ENCODE measurements at regions not wholly inside any gene's neighbourhood (a gene's known extent, or its start where the extent isn't known, plus 50 kb on each side); places are given as distances from the start of the nearest gene placed in this dataset.

DNA sequence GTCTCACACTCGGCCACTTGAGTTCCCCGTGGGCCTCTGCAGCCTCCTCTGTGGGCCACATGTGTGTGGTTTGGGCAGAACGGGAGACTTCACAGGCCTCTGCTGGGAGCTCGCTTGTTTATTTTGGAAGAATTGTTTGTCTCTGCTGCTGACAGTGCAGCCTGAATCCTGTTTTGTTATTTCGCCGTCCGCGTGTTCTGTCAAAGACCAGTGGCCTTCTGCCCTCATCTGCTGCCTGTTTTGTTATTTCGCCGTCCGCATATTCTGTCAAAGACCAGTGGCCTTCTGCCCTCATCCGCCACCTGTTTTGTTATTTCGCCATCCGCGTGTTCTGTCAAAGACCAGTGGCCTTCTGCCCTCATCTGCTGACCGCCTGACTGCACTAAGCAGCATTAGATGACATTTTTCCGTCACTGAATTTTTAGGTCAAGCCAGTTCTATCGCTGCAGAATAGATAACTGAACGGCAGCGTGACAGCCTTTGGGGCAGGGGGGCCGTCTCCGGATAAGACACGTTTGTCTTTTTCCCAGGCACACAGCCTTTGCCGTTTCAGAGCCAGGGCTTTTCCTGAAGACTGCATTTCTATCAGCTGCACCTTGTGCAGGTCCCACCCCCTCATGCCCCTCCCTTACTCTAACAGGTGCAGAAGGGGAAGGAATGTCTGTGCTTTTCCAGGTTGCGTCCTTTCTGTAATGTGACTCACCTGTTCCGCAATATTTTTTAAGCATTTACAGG lies 158.5 kb upstream of the AFDN start:
- DNase-seq (no peak), ATAC-seq (no peak)
- H3K27ac Mint-ChIP-seq, result no peak overlapping the region
- peaks cover 2% of the 10 kb centered on the region for H3K36me3 Mint-ChIP-seq (ENCODE audit: low read depth)
- no peak for TF ChIP-seq CTCF (IDR thresholded peaks at IDR 0.05)
- POLR2A ChIA-PET, result no interaction called here
- no peaks in the 10 kb centered on the region for H3K27me3 Mint-ChIP-seq
- H3K4me3 Mint-ChIP-seq, result no peak overlapping the region
- no peaks in the 10 kb centered on the region for H3K4me1 Mint-ChIP-seq (ENCODE audit: low read depth)
- intact Hi-C loops (cut with micrococcal nuclease), result no loop called here
- H3K9me3 Mint-ChIP-seq, result peaks cover 15% of the 10 kb centered on the region
- CTCF ChIA-PET, result no interaction called here

- Mint-ChIP-seq H3K4me3 (no peak overlapping the region), H3K27ac (no peak overlapping the region), H3K9me3 (peaks cover 15% of the 10 kb centered on the region), H3K36me3 (ENCODE audit: low read depth) (peaks cover 2% of the 10 kb centered on the region), H3K27me3 (no peaks in the 10 kb centered on the region), H3K4me1 (ENCODE audit: low read depth) (no peaks in the 10 kb centered on the region)
- ChIA-PET CTCF (no interaction called here), POLR2A (no interaction called here)
- DNase-seq (no peak), ATAC-seq (no peak)
- no peak for TF ChIP-seq CTCF (IDR thresholded peaks at IDR 0.05)
- intact Hi-C loops (cut with micrococcal nuclease), result no loop called here
Observed at GRCh38 chr6:167668754-167669552, 157.8 kb upstream of the AFDN start.

DNA sequence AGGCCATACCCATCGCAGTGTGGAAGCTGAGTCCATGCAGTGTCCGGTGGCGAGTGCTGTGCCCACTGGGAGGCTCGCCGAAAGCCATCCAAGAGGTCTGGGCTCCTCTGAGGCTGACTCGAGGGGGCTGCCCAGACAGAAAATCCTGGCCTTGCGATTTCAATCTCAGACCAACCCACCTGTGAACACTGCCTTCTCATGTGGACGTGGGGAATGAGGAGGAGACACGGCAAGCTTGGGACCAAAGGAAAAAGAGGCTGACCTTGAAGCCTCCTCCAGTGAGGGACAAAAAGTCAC lies 157.2 kb upstream of the AFDN start:
- ATAC-seq, result no peak
- H3K27me3 Mint-ChIP-seq, result no peaks in the 10 kb centered on the region
- CTCF ChIA-PET, result no interaction called here
- no peak overlapping the region for H3K27ac Mint-ChIP-seq
- H3K4me1 Mint-ChIP-seq (ENCODE audit: low read depth), result no peaks in the 10 kb centered on the region
- DNase-seq, result no peak
- TF ChIP-seq CTCF (IDR thresholded peaks at IDR 0.05), result no peak
- H3K4me3 Mint-ChIP-seq, result no peak overlapping the region
- intact Hi-C loops (cut with micrococcal nuclease), result no loop called here
- POLR2A ChIA-PET, result no interaction called here
- H3K9me3 Mint-ChIP-seq, result peaks cover 15% of the 10 kb centered on the region
- H3K36me3 Mint-ChIP-seq (ENCODE audit: low read depth), result peaks cover 2% of the 10 kb centered on the region

DNA sequence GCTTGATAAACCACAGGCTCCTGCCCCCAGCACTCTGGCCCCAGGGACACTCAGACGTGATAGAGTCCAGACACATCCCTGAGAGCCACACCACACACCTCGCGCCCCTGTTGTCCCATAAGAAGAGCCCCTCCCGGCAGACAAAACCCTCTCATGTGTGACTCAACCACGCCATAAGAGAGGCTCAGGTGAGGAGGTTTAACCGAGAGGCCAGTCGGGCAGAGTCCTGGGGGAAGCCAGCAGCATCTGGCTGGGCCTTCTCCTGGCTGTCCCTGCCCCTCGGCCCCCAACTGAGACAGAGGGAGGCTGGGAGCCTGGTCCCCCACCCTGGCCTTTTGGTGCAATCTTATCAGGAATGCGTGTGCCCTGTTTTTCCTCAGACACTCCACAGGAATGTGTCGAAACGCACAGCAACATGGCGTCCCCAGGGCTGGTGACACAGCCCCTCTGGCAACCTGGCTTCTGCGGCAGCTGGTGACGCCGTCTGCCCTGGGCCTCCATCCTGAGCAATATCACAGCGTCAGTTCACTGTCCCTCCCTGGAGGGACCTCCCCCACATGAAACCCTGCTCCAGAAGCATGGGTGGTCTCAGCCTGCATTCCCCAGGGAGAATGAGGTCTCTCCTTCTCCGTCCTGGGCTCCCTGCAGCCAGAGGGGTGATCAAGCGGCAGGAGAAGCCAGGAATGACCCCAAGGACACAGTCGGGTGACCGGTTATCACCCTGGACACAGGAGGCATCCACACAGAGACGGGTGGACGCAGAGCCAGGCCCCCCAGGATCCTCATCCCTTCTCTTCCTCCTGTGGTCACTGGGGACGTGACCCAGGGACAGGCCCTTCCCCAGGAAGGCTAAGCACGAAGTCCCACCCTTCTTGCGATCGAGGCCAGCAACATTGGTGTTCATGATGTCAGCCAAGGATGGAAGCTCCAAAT lies 156.6 kb upstream of the AFDN start:
- Mint-ChIP-seq H3K27ac (no peak overlapping the region), H3K9me3 (peaks cover 15% of the 10 kb centered on the region), H3K4me1 (ENCODE audit: low read depth) (no peaks in the 10 kb centered on the region), H3K4me3 (no peak overlapping the region), H3K27me3 (peaks cover 3% of the 10 kb centered on the region), H3K36me3 (ENCODE audit: low read depth) (peaks cover 2% of the 10 kb centered on the region)
- TF ChIP-seq CTCF (IDR thresholded peaks at IDR 0.05), result no peak
- POLR2A ChIA-PET, result no interaction called here
- ATAC-seq (no peak), DNase-seq (no peak)
- CTCF ChIA-PET, result no interaction called here
- intact Hi-C loops (cut with micrococcal nuclease), result no loop called here
